HepG2 (cell line): ENCODE measurements at regions not wholly inside any gene's neighbourhood (a gene's known extent, or its start where the extent isn't known, plus 50 kb on each side); places are given as distances from the start of the nearest gene placed in this dataset.
A peak's percentile ranks its signal among the peaks of the same experiment; 100 is the strongest.

Experiments used
- ATAC-seq: fragments of 200-7000 bp; cut with Tn5 transposase; 3 replicates; pipeline ENCODE4 v1.9.1; 2020; ENCODE audit warnings: mild to moderate bottlenecking, moderate library complexity
- BruUV-seq: library from RNA; stranded (reverse); fragments of 400-500 nt; replicated peaks from 2 replicates; lab custom pipeline; 2021; lab: Mats Ljungman, UMichigan
- CTCF ChIA-PET: fragments of 300-600 bp; formaldehyde crosslinking; extraction: SDS; loops from one replicate; lab custom pipeline; 2021; ENCODE audit warnings: low total read pairs, inconsistent platforms, low intra/inter-chr PET ratio; lab: Yijun Ruan, JAX
- POLR2A ChIA-PET: fragments of 350-600 bp; sonication (Branson Sonifier 250); formaldehyde crosslinking; loops from one replicate; lab custom pipeline; 2020; ENCODE audit warnings: antibody characterized with exemption, inconsistent platforms; lab: Yijun Ruan, JAX
- DNase-seq: peaks from one replicate; pipeline ENCODE4 v3.0.0-alpha.2; 2015; ENCODE audit warnings: low spot score
- FAIRE-seq: peaks from 3 replicates; lab custom pipeline; 2011; peaks lifted over from hg19 to GRCh38; lab: Jason Lieb, UNC
- H2AFZ ChIP-seq: one replicate; pipeline ENCODE4 v1.6.1; 2011; ENCODE audit warnings: low read length, inconsistent platforms
- H3K27ac ChIP-seq: fragments of 300-600 bp; 3 replicates; pipeline ENCODE4 v1.8.0; 2011; ENCODE audit warnings: mixed run types, mild to moderate bottlenecking, mixed read lengths, low read length, inconsistent platforms; ENCODE audit not compliant: insufficient read depth; ENCODE audit errors: extremely low read length
- H3K27me3 ChIP-seq, 2 experiments: fragments of 200-600 bp in 1 of 2; 2 replicates in 1 of 2; 3 replicates in 1 of 2; pipeline versions ENCODE4 v1.6.0 to v1.8.0; 2011; ENCODE audit warnings: low read length in 2 of 2, mild to moderate bottlenecking in 2 of 2, moderate library complexity in 2 of 2, inconsistent platforms in 1 of 2; ENCODE audit not compliant: insufficient read depth in 2 of 2, control insufficient read depth in 1 of 2
- H3K36me3 ChIP-seq, 2 experiments: fragments of 200-600 bp in 1 of 2; replicated peaks in 1 of 2; 2 replicates in 1 of 2; 3 replicates in 1 of 2; pipeline versions ENCODE4 v1.5.1 to v1.8.0; 2011; ENCODE audit warnings: low read length in 2 of 2, inconsistent platforms in 1 of 2; ENCODE audit not compliant: insufficient read depth in 2 of 2, control insufficient read depth in 1 of 2
- H3K4me1 ChIP-seq: 2 replicates; pipeline ENCODE4 v1.5.1; 2012; ENCODE audit warnings: low read length, inconsistent platforms; ENCODE audit not compliant: insufficient read depth
- H3K4me2 ChIP-seq: 2 replicates; pipeline ENCODE4 v1.6.0; 2011; ENCODE audit warnings: low read depth, low read length, inconsistent platforms
- H3K4me3 ChIP-seq, 3 experiments: fragments of 200-600 bp in 1 of 3; sonication (generic), shearing (Covaris generic) in 1 of 3; replicated peaks in 1 of 3; 2 replicates each; pipeline ENCODE4 v1.5.1; 2011 to 2016; ENCODE audit warnings: low read length in 3 of 3, inconsistent platforms in 2 of 3, low read depth in 2 of 3, mild to moderate bottlenecking in 2 of 3, control low read depth in 1 of 3, mixed read lengths in 1 of 3; ENCODE audit not compliant: insufficient read depth in 1 of 3
- H3K79me2 ChIP-seq: one replicate; pipeline ENCODE4 v1.6.1; 2011; ENCODE audit warnings: low read length, inconsistent platforms; ENCODE audit not compliant: insufficient read depth
- H3K9ac ChIP-seq: 2 replicates; pipeline ENCODE4 v1.6.0; 2011; ENCODE audit warnings: mild to moderate bottlenecking, low read depth, low read length, inconsistent platforms; ENCODE audit not compliant: insufficient read depth
- H3K9me3 ChIP-seq: 2 replicates; pipeline ENCODE4 v1.5.1; 2012; ENCODE audit warnings: mild to moderate bottlenecking, low read length
- H4K20me1 ChIP-seq: 2 replicates; pipeline ENCODE4 v1.6.0; 2011; ENCODE audit warnings: inconsistent platforms, mild to moderate bottlenecking, low read length, moderate library complexity; ENCODE audit not compliant: insufficient read depth
- CEBPB ChIP-seq: IDR thresholded peaks from 2 replicates; pipeline ENCODE4 v1.6.1; 2011; ENCODE audit warnings: low read depth, low read length, improper control_type of control experiment, borderline replicate concordance
- CEBPG ChIP-seq: IDR thresholded peaks from 2 replicates; pipeline ENCODE4 v1.6.1; 2016
- IKZF1 ChIP-seq: fragments of 450-650 bp; IDR thresholded peaks from 2 replicates; pipeline ENCODE4 v1.7.1; 2016
- NCOA1 ChIP-seq: sonication (generic); formaldehyde crosslinking; IDR thresholded peaks from 2 replicates; pipeline ENCODE4 v1.9.0; 2021; ENCODE audit warnings: missing genetic modification reagents
- TFAP4 ChIP-seq: sonication (generic); IDR thresholded peaks from 2 replicates; pipeline ENCODE4 v1.6.1; 2016; ENCODE audit warnings: low read depth, borderline replicate concordance
- ZMYM3 ChIP-seq: sonication (generic); formaldehyde crosslinking; IDR thresholded peaks from 2 replicates; pipeline ENCODE4 v1.5.1; 2020; ENCODE audit warnings: mild to moderate bottlenecking, missing genetic modification reagents
- ZNF33A ChIP-seq: sonication (generic); formaldehyde crosslinking; IDR thresholded peaks from 2 replicates; pipeline ENCODE4 v1.5.1; 2020; ENCODE audit warnings: missing genetic modification reagents, mild to moderate bottlenecking, moderate library complexity, borderline replicate concordance
- ZNF639 ChIP-seq: conservative IDR thresholded peaks from 2 replicates; pipeline ENCODE4 v1.6.1; 2018; ENCODE audit warnings: missing genetic modification reagents
- ZNF660 ChIP-seq: sonication (generic); formaldehyde crosslinking; IDR thresholded peaks from 2 replicates; pipeline ENCODE4 v1.5.1; 2020; ENCODE audit warnings: mild to moderate bottlenecking, low read depth, missing genetic modification reagents, borderline replicate concordance
- WGBS: methylation state at CpG from one replicate; pipeline ENCODE4 v1.1.6; 2017; ENCODE audit warnings: low lambda C conversion rate; 5-methylcytosine and 5-hydroxymethylcytosine counted together
- in situ Hi-C: cut with HindIII; loops from 2 replicates; pipeline ENCODE4 v1.10.0; 2017; ENCODE audit warnings: low pct_unique_long_range_greater_than_20kb; ENCODE audit not compliant: extremely low pct_ligation_motif_present
- intact Hi-C: fragments of 100-400 bp; cut with micrococcal nuclease; formaldehyde crosslinking; loops from one replicate; pipeline ENCODE4 v1.10.0; 2022; ENCODE audit not compliant: unreplicated experiment

DNA sequence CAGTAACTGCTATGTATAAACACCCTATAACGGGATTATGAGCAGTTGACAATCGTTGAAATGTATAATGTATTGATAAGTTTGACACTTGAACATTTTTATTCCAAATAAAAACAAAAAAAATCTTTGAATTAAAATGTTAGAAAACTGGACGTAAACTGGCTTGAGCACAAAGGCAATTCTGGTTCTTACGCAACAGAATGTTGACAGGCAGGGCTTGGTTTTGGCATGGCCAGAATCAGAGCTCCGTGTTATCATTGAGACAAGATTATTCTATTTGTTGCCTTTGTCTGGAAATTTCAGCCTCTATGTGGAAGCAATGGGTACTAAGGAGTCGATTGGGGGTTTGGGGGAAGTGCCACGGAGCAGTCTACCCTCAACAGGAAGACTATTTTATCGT lies 1028.6 kb upstream of the ZEB2 start:
- BruUV-seq = no TSS peak
- DNase-seq (no peak), ATAC-seq (no peak), FAIRE-seq (no peak)
- H4K20me1 ChIP-seq = no peaks in the 10 kb centered on the region
- no peak overlapping the region for H3K4me3 ChIP-seq
- WGBS = 23% methylated on average over 8 of the region's 8 CpGs
- H3K9me3 ChIP-seq = no peaks in the 10 kb centered on the region
- no peak overlapping the region for H3K9ac ChIP-seq
- CTCF ChIA-PET = no interaction called here
- intact Hi-C loops = no loop called here
- POLR2A ChIA-PET = no interaction called here
- no peak overlapping the region for H3K4me2 ChIP-seq
- no peaks in the 10 kb centered on the region for H3K79me2 ChIP-seq
- no peak overlapping the region for H3K27ac ChIP-seq
- H3K36me3 ChIP-seq = no peaks in the 10 kb centered on the region
- in situ Hi-C loops = no loop called here
- no peak overlapping the region for H2AFZ ChIP-seq
- H3K4me1 ChIP-seq = no peaks in the 10 kb centered on the region
- TF ChIP-seq ZNF33A (CRISPR knock-in tag) (no peak), ZNF660 (CRISPR knock-in tag) (no peak), CEBPB (peak; percentile 83), CEBPG (CRISPR knock-in tag) (peak; percentile 27; the same call in 1 of the 2 replicates), IKZF1 (no peak)
- no peaks in the 10 kb centered on the region for H3K27me3 ChIP-seq

DNA sequence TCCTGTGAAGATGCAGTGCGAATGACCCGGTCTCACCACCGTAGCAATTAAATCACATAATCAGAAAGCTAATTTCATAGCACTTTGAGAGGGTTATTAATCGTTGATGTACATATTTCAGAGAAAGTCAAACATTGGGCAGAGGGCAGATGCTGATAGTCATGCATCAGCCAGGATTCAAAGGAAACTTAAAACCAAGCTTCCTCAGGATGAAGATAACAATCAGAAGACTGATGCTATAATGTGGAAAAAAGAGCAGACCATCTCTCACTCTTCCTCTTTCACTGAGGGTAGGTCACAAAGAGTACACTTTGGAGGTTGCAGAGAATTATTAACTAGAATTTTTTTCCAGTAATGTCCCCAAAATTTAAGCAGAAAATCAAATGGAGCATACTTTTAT lies 1027.7 kb upstream of the ZEB2 start:
- intact Hi-C loops = no loop called here

More for the DNA sequence above, 1027.7 kb upstream of the ZEB2 start:
- Histone ChIP-seq H3K9ac (no peak overlapping the region), H3K27me3 (no peaks in the 10 kb centered on the region), H2AFZ (no peak overlapping the region), H3K79me2 (no peaks in the 10 kb centered on the region), H4K20me1 (no peaks in the 10 kb centered on the region), H3K36me3 (no peaks in the 10 kb centered on the region), H3K4me1 (no peaks in the 10 kb centered on the region), H3K4me3 (no peak overlapping the region), H3K4me2 (no peak overlapping the region), H3K27ac (no peak overlapping the region)
- WGBS = 8% methylated on average over 4 of the region's 4 CpGs
- in situ Hi-C loops = no loop called here
- ATAC-seq = no peak
- no peak for DNase-seq
- BruUV-seq = no TSS peak
- CTCF ChIA-PET = no interaction called here
- no peak for TF ChIP-seq ZMYM3 (CRISPR knock-in tag)
- no peak for TF ChIP-seq TFAP4
- no peak for TF ChIP-seq ZNF639
- no peak for TF ChIP-seq NCOA1 (CRISPR knock-in tag)
- TF ChIP-seq, all 625 proteins: peak for 0
- FAIRE-seq = no peak
- POLR2A ChIA-PET = no interaction called here
- no peaks in the 10 kb centered on the region for H3K9me3 ChIP-seq
